NCI-H748 (cell line): ENCODE measurements at regions not wholly inside any gene's neighbourhood (a gene's known extent, or its start where the extent isn't known, plus 50 kb on each side); places are given as distances from the start of the nearest gene placed in this dataset.
A peak's percentile ranks its signal among the peaks of the same experiment; 100 is the strongest.

Source experiments
- DNase-seq: peaks from one replicate; lab custom pipeline; 2025; ENCODE audit not compliant: unreplicated experiment; lab: John Stamatoyannopoulos, UW

GRCh38 chr12:125738211-125738610, 673.0 kb downstream of the AACS start:
- no peak for DNase-seq

DNA sequence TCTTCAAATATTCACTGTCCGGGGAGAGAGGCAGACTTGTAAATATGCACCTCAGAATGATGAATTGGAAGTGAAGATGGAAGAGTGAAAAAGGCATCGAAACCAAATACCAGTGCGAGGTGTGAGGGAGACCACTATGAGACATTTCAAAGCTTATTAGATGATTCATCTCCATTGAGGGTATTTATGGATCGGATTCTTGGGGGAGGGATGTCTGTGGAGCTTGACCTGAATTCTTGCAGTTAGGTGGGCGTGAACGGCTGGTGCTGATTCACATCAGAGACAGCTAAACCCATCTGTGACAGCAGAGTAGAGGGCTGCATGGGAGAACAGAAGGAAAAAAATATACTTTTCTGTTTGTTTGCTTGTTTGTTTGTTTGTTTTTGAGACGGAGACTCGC, 677.2 kb downstream of the AACS start:
- DNase-seq = no peak

DNA sequence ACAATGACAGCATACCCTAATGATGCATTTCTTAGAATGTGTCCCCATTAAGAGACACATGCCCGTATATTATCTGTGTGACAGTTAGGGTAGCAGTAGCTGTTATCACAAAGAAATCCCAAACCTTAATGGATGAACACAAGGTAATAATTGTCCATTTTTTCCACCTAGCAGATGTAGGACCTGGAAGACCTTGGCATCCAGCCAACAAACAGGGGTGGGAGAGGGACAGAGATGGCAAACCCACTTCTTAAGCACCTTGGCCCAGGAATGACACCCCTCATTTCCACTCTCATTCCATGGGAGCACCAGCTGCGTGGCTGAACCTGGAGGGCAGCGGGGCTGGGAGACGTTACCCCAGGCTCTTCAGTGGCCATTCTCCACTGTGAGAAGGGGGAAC, 679.0 kb downstream of the AACS start:
- peak; percentile 29 for DNase-seq

DNA sequence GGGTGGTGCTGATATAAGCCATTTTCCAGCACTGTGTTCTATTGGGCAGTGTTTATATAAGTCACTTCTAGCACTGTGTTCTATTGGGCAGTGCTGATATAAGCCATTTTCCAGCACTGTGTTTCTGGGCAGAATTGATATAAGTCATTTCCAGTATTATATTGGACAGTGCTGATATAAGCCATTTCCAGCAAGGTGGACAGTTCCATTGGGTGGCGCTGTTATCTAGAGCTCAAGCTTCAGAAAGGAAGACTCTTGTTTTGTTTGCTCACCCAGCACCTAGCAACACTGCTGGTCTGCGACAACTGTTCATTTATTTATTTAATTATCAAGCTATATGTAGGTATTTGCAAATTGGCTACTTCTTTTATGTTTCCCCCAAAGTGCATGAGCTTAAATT, 690.3 kb downstream of the AACS start:
- DNase-seq = no peak

DNA sequence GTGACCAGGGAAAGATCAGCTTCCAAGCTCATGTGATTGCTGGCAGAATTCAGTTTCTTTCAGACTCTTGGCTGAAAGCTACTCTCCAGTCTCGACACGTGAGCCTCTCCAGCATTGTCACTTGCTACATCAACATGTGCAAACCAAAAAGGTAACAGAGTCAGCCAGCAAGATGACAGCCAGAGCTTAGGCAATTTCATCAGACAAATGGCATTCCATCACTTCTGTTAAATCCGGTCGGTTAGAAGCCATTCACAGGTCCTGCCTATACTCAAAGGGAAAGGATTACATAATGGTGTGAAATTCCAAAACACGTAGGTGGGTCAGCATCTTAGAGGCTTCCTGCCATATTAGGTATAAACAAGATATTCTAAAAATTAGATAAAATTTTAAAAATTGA, 700.9 kb downstream of the AACS start:
- no peak for DNase-seq

DNA sequence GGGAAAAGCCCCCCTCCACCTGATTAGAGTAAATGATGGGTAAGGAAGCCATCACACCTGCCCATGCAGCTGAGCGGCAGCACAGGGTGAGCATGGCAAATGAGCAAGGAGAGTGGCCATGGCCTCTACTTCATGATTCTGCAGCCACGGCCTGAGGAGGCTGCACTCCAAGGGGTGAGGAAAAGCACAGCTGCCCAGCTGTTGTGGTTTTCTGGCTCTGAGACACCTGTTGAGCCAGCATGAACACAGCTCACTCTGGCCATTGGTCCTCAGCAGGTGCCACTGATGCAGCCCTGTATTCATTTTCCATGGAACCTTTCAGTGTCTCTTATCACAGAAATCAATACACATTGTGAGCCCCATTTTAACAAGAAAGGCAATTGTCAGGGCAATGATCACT, 707.2 kb downstream of the AACS start:
- DNase-seq = no peak

GRCh38 chr12:125773033-125773640, 707.9 kb downstream of the AACS start:
- peak; percentile 79 for DNase-seq

DNA sequence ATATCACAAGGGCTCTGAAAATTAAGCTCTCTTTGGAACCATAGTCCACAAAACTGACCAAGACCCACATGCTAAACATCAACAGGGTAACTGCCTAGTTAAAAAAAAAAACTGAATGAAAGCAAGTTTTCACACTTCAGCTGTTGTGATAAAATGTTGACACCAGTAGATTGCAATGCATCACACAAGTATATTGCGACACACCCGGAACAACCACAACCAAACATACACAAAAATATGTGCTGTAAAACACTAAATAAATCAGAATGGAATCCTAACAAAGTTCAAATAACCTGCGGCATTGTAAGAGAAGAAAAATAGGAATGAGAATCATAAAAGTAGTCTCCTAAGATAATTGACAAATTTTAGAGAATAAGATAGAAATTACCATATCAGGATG, 710.3 kb downstream of the AACS start:
- no peak for DNase-seq

DNA sequence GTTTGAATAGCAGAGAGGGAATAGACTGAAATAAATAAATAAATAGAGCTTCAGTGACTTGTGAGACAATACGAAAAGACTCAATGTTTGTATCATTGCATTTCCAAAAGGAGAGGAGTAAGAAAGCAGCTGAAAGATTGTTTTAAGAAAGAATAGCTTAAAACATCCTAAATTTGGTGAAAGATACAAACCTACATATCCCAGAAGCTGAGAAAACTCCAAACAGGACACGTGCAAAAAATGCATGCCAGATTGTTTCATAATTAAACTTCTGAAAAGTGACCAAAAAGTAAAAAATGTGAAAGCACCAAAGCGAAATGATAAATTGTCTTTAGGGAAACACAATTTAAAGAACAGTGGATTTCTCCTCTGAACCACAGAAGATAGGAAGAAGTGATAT, 711.0 kb downstream of the AACS start:
- DNase-seq = no peak

GRCh38 chr12:125786143-125786542, 720.9 kb downstream of the AACS start:
- DNase-seq = no peak

GRCh38 chr12:125794401-125794800, 729.2 kb downstream of the AACS start:
- DNase-seq = no peak

DNA sequence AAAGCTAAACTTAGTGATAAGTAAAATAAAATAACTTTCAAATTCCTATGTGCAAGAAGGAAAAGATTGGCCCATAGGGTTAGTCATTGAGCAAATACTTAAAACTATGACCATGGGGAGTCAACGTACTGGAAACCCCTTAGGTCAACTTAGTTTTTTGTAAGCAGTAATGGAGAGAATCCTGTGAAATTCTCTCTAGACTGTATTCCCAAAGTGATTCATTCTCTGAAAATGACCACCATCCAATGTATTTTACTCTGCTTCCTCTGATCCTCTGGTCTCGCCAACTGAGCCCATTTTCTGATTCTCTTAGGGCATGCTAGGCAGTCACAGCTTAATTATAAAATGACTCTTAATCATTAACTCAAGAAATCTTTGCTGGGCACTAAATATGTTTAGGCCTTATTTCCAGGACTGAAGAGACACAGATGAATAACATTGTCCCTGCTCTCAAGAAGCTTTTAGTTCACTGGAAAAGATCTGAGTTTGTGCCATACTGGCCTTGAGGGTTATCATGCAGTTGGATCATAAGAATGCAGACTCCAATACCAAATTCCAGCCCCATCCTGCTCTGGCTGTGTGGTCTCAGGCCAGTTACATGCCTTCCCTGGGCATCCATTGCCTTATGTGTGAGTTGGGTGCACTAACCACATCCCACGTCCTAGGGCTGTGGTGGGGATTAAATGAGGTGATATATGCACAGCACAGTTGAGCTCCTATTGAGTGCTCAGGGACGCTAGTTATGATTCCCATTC, 732.4 kb downstream of the AACS start:
- DNase-seq = no peak

- no peak for DNase-seq
Observed at GRCh38 chr12:125804660-125805059, 739.4 kb downstream of the AACS start.

GRCh38 chr12:125824276-125824675, 759.0 kb downstream of the AACS start:
- no peak for DNase-seq

DNA sequence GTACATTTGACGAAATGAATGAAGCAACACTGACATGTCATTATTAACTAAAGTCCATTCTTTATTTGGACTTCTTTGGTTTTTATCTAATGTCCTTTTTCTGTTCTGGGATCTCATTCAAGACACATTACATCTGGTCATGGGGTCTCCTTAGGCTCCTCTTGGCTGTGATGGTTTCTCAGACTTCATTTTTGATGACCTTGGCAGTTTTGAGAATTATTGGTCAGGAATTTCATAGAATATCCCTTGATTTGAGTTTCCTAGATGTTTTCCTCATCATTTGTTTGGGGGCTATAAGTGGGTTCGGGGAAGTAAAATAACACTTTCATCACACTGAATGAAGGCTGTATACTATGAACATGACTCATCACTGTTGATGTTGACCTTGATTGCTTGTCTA, 770.6 kb downstream of the AACS start:
- DNase-seq = no peak

- no peak for DNase-seq
Observed at GRCh38 chr12:125836647-125837046, 771.4 kb downstream of the AACS start.

- DNase-seq = no peak
Observed at GRCh38 chr12:125841332-125841731, 776.1 kb downstream of the AACS start.

DNA sequence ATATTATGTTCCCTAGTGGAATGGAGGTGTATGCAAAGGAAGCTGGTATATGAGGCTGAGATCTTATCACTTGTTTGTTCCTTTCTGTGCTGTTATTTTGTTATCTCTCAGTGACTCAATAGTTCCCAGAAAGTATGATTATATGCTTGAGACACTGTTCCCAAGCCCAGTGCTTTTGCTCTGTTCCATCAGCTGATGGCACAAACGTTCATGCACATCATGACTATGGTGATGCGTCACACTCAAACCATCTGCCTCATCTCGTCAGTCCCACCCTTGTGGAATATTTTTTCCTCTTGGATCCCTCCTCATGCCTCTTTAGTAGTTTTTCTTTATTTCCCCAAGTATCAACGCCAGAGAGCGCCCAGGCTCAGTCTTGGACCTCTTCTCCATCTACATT, 786.9 kb downstream of the AACS start:
- no peak for DNase-seq

- DNase-seq = no peak
Observed at GRCh38 chr12:125852679-125853078, 787.4 kb downstream of the AACS start.

- no peak for DNase-seq
Observed at GRCh38 chr12:125853670-125854069, 788.4 kb downstream of the AACS start.

GRCh38 chr12:125856366-125856765, 791.1 kb downstream of the AACS start:
- DNase-seq = no peak

- peak; percentile 17 for DNase-seq
Observed at GRCh38 chr12:125856896-125857295, 791.7 kb downstream of the AACS start.
